Uterus (tissue), 2 donors: ENCODE measurements at regions not wholly inside any gene's neighbourhood (a gene's known extent, or its start where the extent isn't known, plus 50 kb on each side); places are given as distances from the start of the nearest gene placed in this dataset.

Experiments
- CTCF ChIP-seq, 4 experiments: fragments of 200-600 bp in 2 of 4; fragments of 450-650 bp in 2 of 4; sonication (generic) in 2 of 4; IDR thresholded peaks; one replicate each; pipeline ENCODE4 v1.5.1; 2016 to 2019; ENCODE audit warnings: antibody characterized with exemption in 4 of 4, mild to moderate bottlenecking in 2 of 4, moderate library complexity in 1 of 4
- POLR2A ChIP-seq, 2 donors: fragments of 450-650 bp; IDR thresholded peaks; one replicate each; pipeline ENCODE4 v1.6.1; 2016; ENCODE audit warnings: antibody characterized with exemption in 2 of 2, mild to moderate bottlenecking in 1 of 2, moderate library complexity in 1 of 2

- TF ChIP-seq CTCF (IDR thresholded peaks at IDR 0.05) (no peak), POLR2A (IDR thresholded peaks at IDR 0.05) (no peak)
These were observed 231.7 kb downstream of the MZT1 start for GRCh38 chr13:72495681-72496080.
